8988T (cell line): ENCODE measurements at regions not wholly inside any gene's neighbourhood (a gene's known extent, or its start where the extent isn't known, plus 50 kb on each side); places are given as distances from the start of the nearest gene placed in this dataset.

ENCODE experiments used
- DNase-seq: peaks from one replicate; pipeline ENCODE4 v3.0.0; 2011

DNA sequence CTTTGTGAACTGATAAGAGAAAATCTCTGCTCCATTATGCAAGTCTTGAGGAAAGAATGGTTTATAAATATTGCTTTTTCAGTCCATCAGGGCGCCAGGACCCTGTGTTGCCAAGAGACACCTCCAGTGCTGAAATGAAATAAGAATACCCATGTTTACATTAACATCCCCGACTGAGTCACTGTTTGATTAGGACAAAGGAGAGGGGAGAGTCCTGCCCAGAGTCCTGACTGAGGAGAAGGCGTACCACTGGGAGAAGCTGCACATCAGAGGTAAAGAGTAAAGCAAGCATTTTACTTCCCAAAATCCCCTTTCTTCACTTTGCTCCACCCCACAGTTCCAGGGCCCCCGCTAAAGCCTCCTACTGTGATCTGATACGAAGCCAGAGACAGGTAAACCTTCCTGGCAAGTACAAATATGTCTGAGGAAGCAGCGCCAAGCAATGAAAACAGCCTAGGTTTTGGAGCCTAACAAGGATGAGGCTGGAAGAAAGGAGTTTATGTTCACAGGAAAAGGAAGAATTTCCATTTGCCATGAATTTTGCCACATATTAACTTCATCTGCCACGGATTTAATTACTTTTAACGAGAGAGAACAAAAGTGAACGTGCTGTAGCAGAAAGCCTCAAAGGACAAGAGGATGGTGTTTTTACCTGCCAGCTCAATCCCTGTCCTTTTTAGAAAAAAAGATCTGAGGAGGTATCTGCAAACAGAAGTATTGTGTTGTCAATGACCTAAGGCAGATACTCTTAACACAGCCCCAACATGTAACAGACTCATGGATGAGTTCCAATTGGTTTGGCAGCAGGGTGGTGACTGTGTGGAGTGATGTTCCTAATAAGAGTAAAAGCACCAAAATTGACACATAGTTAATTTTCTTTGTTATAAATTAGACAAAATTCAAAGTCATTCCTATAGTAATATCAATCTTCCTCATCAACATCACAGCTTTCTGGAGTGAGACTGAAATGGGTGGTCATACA is 209.4 kb upstream of the TLE4 start:
- DNase-seq = no peak

DNA sequence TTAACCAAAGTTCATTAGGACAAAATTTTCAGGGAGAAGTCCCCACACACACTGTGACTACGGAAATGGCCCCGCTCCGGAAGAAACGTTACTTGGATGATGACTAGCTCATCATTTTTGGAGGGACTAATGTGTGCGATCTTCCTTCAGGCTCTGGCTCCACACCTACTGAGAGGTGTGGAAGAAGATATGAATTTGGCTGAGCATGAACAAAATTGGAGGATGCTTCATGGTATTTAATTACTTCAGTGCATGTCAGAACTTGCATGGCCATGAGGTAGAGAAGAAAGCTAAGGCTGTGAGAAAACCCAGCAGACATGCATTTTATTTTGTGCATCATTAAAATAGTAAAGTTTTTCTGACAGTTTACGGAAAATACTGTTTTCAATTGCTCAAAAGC is 202.1 kb upstream of the TLE4 start:
- DNase-seq = no peak

DNA sequence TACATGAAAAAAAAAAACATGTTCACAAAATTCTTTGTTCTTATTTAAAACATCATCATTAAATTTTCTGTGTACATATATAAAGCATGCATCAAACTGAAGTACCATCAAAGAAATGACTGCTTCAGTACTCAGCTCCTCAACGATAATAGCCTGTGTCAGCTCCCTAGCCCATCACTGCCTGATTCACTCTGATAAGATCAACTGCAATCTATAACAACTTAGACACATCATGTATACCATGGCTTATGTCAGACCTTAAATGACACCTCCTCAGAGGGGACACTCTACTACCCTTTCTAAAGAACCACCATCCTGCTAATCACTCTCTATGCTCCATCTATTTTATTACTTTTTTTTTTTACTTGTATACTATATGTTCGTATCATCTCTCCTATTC is 200.5 kb upstream of the TLE4 start:
- no peak for DNase-seq

DNA sequence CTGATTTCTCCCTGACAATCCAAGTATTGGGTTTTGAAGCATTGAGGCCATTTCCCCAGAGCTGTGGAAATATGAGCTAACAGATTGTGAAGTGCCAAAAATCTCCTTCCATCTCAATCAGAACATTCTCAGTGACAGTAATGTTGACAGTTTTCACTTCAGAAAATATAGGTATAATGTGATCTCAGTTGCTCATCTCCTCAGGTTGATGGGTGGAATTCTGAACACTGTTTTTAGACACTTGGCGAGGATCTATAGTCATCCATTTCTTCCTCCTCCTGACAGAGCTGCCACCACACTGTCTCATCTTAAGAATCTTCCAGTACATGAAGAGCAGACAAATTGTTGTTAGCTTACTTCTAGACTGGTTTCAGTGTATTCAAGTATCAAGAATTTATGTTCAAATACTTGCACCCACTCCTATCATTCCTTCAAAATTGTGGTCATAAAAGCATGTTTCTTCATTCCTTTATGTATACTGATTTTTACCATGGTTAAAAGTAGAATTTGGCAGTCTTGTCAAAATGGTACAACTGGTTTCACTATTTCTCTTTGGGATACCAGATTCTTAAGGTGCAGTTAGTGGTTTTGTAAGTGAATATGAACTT is 199.7 kb upstream of the TLE4 start:
- DNase-seq = no peak

DNA sequence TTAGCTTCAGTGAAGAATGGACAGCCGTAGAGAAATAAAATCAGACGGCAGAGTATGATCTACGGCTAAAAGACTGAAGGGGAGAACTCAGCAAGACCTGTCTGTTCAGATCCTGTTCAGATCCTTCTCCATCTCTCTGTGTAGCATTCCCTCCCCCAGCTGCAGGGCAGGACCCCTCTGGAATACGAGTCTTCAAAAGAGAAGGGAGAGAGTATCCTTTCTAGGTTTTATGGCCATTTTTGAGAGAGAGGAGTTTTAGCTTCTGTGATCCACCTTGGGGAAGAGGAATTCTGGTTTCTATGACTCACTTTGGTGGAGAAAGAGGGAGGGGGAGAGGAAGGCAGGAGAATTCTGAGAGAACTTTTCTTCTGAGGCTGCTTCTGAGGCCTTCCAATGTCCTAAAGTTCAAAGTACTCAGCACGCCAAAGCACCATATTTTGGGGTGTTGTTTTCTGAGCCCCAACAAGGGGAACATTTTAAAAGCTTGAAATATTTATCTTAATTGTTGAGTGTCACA is 194.4 kb upstream of the TLE4 start:
- DNase-seq = no peak

DNA sequence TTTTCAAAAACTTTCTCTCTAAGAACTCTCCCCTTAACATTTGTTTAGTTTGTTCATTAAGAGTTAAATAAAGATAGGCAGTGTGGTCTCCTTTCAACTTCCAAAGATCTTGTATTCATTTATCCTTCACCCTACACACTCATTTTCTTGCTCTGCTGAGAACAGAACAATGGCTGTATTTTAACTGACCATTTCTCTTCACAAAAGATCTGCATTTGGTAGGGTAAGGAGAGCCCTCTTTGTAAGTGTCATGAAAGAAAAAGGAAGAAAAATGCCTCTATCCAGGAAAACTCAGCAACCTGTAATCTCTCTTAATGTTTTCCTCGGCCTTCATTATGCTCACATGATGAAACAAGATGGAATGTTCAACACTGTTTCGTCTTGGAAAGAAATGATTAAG is 193.7 kb upstream of the TLE4 start:
- no peak for DNase-seq

DNA sequence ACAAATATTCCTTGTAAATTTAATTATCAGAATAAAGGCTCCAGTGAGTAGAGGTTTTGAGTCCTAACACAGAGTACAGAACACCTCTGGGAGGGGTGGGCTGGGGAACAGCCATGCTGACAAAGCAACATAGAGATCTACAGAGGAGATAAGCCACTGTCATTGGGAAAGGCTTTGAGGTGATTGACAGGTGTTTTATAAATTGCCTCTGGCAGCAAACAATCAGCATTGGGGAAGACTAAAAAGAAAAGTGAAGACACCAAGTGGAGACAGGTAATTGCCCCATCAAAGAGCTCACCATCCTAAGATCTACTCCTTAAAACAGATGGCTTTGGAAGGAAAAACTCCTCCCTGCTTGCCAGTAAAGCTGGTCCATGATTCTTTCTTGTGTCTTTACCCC is 189.7 kb upstream of the TLE4 start:
- DNase-seq = no peak

DNA sequence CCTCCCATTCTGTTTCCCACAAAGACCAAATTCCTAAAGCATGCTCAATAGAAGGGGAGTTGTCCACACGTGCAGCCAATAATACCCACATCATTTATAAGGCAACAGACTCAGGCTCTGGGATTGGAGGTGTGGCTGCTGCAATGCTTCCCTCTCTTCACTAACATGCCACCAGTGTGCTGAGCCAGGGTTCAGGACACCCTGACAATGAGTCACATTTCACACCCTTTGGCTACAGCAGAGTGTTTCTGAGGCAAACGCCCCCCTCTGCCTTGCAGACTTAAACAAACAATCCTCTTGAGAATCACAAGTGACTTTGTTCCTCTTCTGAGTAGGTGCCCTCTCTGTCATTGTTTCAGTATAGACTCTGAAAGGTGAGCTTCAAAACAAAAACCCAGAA is 189.3 kb upstream of the TLE4 start:
- no peak for DNase-seq

DNA sequence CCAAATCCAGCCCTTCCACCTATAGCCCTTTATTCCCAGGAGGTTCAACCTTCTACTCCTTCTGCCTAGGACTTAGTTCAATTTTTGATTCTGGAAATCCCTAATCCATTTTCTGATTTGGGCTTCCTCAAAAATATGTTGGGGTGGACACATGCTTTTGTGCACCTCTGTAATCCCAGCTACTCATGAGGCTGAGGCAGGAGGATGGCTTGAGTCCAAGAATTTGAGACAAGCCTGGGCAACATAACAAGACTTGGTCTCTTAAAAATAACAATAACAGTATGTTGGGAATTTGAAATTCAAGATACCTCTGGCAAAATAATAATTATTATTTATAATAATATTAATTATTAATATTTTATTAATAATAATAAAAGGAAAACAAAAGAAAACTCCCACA is 188.7 kb upstream of the TLE4 start:
- no peak for DNase-seq

DNA sequence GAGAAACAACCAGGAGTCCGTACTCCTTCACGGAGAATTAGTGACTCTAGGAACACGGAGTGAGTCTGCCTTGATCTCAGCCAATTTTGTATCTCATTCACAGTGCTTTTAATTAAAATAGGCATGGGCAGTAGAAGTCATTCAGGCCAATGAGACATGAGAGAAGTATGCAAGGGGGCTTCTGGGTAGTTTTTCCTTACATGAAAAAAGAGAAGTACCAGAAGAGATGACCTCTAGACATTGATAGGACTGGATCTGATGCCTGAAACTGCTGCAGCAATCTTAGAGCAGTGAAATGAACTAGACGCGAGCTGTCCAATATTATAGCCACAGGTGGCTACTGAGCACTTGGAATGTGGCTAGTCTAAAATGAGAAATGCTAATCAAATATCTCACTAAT is 187.7 kb upstream of the TLE4 start:
- DNase-seq = no peak

DNA sequence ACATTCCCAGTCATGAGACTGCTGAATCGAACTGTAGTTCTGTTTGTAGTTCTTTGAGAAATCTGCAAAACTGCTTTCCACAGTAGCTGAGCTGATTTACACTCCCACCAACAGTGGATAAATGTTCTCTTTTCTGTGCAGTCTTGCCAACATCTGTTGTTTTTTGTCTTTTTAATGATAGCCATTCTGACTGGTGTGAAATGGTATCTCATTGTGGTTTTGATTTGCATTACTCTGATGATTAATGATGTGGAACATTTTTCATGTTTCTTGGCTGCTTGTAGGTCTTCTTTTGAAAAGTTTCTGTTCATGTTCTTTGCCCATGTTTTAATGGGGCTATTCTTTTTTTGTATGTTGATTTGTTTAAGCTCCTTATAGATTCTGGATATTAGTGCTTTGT is 187.3 kb upstream of the TLE4 start:
- no peak for DNase-seq

DNA sequence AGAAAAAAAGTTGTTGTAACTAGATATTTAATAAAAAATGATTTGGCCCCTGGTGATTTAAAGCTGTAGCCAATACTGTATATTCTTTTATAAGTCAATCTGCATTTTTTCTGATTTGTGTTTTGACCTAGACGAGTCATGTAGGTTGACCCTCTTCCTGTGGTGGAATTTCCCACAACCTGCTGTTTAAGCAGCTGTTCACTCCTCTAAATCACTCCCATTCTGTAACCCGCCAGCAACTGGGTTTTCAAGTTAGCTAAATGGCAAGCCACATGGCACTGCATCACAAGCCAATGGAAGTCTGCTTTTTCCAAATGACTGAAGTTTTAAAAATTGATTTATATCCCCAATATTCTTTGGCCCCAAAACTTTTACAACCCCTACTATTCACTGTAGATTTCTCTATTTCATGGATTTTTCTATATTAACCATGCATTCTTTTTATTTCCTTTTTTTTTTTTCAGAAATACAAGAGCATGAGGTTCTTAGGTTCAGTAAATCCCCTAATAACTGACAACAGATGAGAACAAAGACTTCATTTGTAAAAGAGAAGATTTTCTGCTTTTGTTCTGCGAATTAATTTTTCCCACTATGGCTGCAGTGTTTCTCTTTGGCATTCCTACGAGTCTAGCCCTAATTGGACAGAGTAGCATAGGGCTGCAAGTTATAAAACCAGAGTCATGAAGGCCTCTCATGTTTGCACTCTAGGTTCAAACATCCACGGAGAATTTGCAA is 184.5 kb upstream of the TLE4 start:
- no peak for DNase-seq

DNA sequence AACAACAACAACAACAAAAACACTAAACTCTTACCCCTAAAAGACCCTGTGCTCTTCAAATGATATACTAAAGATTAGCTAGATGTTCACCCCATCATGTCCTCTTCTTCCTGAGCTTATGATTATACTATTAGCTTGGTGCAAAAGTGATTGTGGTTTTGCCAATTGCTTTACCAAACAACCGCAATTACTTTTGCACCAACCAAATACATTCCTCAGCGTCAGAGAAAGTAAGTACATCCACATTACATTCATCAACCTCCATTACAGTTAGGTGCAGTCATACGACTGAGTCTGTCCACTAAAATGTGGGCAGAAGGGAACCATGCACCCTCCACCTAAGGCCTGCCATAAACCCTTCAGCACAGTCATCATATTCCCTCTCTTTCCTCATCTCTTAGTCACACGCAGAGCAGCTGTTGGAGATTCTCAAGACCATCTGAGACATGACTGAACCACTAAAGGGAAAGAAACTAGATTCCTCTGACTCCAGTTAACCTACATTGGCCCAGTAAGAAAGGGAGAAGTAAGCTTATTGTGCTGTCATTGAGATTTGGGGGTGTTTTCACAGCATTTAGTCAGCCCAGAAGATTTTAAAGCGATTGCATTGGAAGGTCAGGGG is 181.6 kb upstream of the TLE4 start:
- DNase-seq = no peak

DNA sequence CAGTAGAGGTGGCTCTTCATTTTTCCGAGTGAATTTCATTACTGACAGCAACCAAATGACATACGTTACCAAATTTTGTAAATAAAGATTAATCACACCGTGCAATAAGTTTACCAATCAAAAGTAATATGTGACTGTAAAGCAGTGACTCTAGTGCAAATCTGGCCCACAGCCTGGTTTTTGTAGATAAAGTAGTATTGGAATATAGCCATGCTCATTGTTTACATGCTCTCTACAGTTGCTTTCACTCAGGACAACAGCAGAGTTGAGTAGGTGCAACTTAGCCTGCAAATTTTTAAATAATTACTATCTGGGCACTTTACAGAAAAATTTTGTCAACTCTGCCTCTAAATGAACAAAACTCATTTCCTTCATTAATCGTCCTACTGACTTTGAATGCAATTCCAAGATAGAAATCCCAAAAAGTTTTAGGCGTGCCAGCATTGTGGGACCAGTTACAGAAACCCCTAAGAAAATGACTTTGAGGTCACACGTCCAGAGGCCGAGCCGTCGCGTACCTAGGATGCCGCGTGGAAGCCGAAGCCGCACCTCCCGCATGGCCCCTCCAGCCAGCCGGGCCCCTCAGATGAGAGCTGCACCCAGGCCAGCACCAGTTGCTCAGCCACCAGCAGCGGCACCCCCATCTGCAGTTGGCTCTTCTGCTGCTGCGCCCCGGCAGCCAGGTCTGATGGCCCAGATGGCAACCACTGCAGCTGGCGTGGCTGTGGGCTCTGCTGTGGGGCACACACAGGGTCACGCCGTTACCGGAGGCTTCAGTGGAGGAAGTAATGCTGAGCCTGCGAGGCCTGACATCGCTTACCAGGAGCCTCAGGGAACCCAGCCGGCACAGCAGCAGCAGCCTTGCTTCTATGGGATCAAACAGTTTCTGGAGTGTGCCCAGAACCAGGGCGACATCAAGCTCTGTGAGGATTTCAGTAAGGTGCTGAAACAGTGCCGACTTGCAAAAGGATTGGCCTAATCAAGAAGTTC is 180.7 kb upstream of the TLE4 start:
- no peak for DNase-seq

DNA sequence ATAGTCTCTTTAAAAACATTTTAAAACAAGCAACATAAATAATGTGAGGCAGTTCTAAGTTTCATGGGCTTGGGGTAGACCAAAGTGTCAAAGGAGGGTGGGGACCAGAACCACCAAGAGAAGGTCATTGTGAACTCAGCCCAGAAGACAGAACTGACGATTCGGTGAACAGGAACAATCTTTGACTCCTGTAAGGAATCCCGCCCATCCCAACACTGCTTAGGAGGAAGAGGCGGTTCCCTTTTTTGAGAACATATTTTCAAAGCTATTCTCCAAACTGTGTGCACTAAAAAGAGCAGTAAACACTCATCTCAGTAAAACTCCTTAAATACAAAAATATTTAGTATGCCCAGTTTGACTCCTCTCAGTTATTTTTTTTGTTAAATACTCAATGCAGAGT is 176.5 kb upstream of the TLE4 start:
- DNase-seq = no peak

DNA sequence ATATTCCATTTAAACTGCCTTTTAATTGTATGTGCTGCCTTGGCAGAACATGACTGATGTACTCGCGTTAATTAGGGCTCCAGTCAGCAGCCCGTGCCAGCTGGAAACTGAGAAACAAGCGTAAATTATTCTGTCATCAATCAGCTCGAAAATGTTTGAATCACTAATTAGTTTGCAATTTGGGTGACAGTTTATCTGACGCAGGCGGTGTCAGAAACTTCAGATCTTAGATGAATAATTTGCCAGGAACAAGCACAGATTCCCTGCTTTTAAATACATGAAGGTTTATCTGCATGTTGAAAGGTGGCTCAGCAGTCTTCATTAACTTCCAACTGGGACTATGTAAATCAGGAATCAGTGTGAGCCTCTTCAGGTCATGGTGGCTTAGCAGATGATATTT is 176.0 kb upstream of the TLE4 start:
- no peak for DNase-seq

DNA sequence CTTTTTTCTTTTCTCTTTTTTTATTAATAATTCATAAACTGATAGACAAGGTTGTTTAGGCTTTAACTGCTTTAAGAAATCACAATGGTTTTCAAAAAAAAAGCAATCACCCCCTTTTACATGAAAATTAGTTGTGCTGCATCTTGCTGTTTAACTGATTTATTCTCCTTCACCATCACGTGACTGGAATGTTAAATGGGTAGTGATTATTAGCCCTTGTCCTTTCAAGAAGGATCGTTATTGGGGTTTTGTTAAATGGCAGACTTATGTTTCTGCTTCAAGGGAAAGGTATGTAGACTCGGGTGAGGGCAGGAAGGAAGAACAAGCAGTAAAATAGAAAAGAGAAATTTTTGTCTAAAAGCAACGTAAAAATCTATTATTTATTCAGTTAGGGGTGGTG is 175.6 kb upstream of the TLE4 start:
- no peak for DNase-seq

DNA sequence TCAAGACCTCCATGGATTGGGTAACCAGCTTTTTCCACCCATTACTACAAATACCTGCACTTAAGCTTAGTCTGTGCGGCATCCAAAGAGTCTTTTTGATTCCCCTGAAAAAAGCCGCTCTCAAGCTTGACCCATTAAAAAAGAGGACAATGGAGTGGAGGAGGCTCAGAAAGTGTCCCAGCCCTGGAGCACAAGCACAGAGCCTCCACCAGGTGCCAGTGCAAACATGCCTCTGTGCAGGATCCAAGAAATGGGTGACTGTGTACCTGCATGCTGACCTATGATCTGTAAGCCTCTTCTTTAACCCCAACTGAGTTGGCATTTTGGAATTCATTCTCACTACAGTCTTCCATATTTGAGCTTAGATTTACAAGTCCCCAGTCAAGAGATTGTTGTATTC is 168.3 kb upstream of the TLE4 start:
- no peak for DNase-seq

DNA sequence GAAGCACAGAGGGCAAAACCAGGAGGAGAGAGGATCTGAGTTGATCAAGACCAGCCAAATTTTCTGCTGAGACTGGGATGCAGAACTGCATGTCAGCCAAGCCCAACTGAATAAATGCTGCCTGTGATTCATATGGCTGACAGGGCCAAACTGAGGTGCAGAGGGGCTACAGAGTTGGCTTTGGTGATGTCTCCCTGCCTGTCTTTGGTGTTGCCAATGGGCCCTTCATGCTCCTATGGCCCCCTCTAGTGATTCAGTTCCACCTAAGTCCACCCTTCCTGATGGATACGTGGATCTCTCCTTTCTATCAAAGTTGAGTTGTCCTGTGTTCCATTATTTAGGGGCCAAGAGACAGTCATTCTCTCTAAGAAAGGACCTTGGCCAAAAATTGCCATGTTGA is 163.6 kb upstream of the TLE4 start:
- DNase-seq = no peak

DNA sequence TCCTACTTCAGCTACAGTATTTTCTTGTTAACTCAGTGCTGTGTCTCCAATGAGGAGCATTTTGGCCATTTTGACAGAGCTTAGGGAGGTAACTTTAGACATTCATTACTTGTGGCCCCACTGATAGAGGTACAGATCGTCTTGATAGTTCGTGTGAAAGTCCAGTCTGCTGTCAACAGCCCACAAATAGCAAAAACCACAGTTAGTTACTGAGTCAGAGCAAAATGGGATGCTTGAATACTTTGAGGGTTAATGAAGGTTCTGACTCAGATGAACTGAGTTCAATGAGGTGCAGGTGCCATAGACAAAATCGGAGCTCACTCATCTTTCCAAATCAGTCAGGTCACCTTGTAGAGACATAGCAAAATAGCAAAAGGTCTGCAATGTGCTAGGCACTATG is 163.1 kb upstream of the TLE4 start:
- DNase-seq = no peak

DNA sequence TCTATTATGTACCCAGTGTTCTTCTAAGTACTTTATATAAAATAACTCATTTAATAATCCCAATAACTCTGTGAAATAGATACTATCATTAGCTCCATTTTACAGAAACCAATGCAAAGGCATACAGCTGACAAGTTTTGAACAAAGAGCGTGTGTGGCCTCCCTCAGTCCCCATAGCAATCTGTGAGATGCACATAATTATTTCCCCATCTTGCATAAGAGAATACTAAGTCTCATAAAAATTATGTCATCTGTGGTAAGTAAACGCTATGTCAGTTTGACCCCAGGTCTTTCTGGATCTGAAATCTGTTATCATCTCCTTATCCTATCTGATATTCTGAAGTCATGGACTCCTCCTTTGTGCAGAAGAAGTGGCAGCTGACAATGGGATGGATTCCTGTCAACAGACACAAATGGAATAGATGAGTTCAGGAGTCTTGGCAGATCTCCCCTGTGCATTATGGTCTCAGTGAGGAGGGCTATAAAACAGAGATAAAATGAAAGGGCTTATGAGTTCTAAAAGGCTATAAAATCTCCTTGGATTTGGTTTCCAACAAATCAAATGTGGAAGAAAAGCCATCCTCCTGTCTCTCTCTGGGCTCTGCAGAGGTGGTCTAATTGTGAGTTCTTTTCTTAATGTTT is 162.5 kb upstream of the TLE4 start:
- no peak for DNase-seq
